GM12878 (cell line): ENCODE measurements at regions not wholly inside any gene's neighbourhood (a gene's known extent, or its start where the extent isn't known, plus 50 kb on each side); places are given as distances from the start of the nearest gene placed in this dataset.

ENCODE experiments used
- CEBPB ChIP-seq, 2 experiments: fragments of 150-350 bp in 1 of 2; IDR thresholded peaks; 2 replicates each; pipeline ENCODE4 v1.6.1; 2012 to 2014; ENCODE audit warnings: low read depth in 2 of 2, low read length in 2 of 2, borderline replicate concordance in 1 of 2, inconsistent platforms in 1 of 2
- CEBPZ ChIP-seq: fragments of 150-350 bp; IDR thresholded peaks from 2 replicates; pipeline ENCODE4 v1.6.1; 2016; ENCODE audit warnings: low read depth, low read length
- CTCF ChIP-seq, 3 experiments: IDR thresholded peaks in 2 of 3; conservative IDR thresholded peaks in 1 of 3; 2 replicates each; pipeline ENCODE4 v1.5.1; 2011; ENCODE audit warnings: low read depth in 3 of 3, low read length in 3 of 3, mild to moderate bottlenecking in 3 of 3, control low read depth in 2 of 3, moderate library complexity in 2 of 3, inconsistent platforms in 1 of 3, mixed read lengths in 1 of 3; ENCODE audit not compliant: control insufficient read depth in 2 of 3, insufficient read depth in 1 of 3; ENCODE audit errors: extremely low read depth in 1 of 3
- ETV6 ChIP-seq, 2 experiments: fragments of 450-650 bp in 1 of 2; IDR thresholded peaks in 1 of 2; conservative IDR thresholded peaks in 1 of 2; 2 replicates each; pipeline ENCODE4 v1.6.1; 2014; ENCODE audit warnings: antibody characterized with exemption in 1 of 2, borderline replicate concordance in 1 of 2, low read depth in 1 of 2, mild to moderate bottlenecking in 1 of 2, moderate library complexity in 1 of 2
- EZH2 ChIP-seq: IDR thresholded peaks from 2 replicates; pipeline ENCODE4 v1.6.1; 2012; ENCODE audit warnings: low read depth, mild to moderate bottlenecking, control low read depth, inconsistent platforms, low read length, borderline replicate concordance; ENCODE audit not compliant: control insufficient read depth
- MAX ChIP-seq: IDR thresholded peaks from 2 replicates; pipeline ENCODE4 v1.6.1; 2012; ENCODE audit warnings: low read depth, low read length, improper control_type of control experiment
- POLR2A ChIP-seq: IDR thresholded peaks from 2 replicates; pipeline ENCODE4 v1.6.1; 2011; ENCODE audit warnings: low read depth, mild to moderate bottlenecking, low read length
- YY1 ChIP-seq: IDR thresholded peaks from 2 replicates; pipeline ENCODE4 v1.6.1; 2011; ENCODE audit warnings: low read depth, mild to moderate bottlenecking, low read length
- ZNF622 ChIP-seq: fragments of 450-650 bp; IDR thresholded peaks from 2 replicates; pipeline ENCODE4 v1.6.1; 2017; ENCODE audit warnings: mild to moderate bottlenecking, inconsistent platforms

- TF ChIP-seq CTCF (IDR thresholded peaks at IDR 0.05 in 2 of 3, conservative IDR thresholded peaks at IDR 0.05 in 1 of 3; ENCODE audit: control insufficient read depth in 2 of 3, extremely low read depth in 1 of 3, insufficient read depth in 1 of 3, low read depth in 3 of 3, low read length in 3 of 3) (no peak), CEBPB (IDR thresholded peaks at IDR 0.05; ENCODE audit: borderline replicate concordance in 1 of 2, low read depth in 2 of 2, low read length in 2 of 2) (no peak), POLR2A (no peak), ETV6 (conservative IDR thresholded peaks at IDR 0.05 in 1 of 2, IDR thresholded peaks at IDR 0.05 in 1 of 2; ENCODE audit: borderline replicate concordance in 1 of 2, low read depth in 1 of 2) (no peak), CEBPZ (no peak), YY1 (no peak), MAX (no peak), ZNF622 (no peak), EZH2 (no peak)
Measured at GRCh38 chr14:44565968-44566367, 58.9 kb upstream of the FSCB start.
